Thoracic aorta (tissue), 2 donors: ENCODE measurements at regions not wholly inside any gene's neighbourhood (a gene's known extent, or its start where the extent isn't known, plus 50 kb on each side); places are given as distances from the start of the nearest gene placed in this dataset.

ENCODE experiments used
- ATAC-seq: fragments of 150-250 bp; one replicate; pipeline ENCODE4 v1.8.0; 2017; ENCODE audit warnings: low read depth; ENCODE audit not compliant: insufficient number of reproducible peaks, low FRiP score
- DNase-seq: peaks from one replicate; pipeline ENCODE4 v3.0.0-alpha.2; 2020; ENCODE audit warnings: low spot score
- H3K27ac ChIP-seq, 2 donors: fragments of 200-600 bp; sonication (generic); 1 replicate in 1 of 2; 2 replicates in 1 of 2; pipeline ENCODE4 v1.5.1; 2016; ENCODE audit warnings: mild to moderate bottlenecking in 2 of 2, moderate library complexity in 2 of 2
- H3K27me3 ChIP-seq: fragments of 200-600 bp; sonication (generic); replicated peaks from 2 replicates; pipeline ENCODE4 v1.6.0; 2016; ENCODE audit warnings: mild to moderate bottlenecking; ENCODE audit not compliant: insufficient read depth
- H3K36me3 ChIP-seq: fragments of 200-600 bp; sonication (generic); one replicate; pipeline ENCODE4 v1.5.1; 2016
- H3K4me1 ChIP-seq, 2 donors: fragments of 200-600 bp; sonication (generic); 1 replicate in 1 of 2; 2 replicates in 1 of 2; pipeline versions ENCODE4 v1.5.1 to v1.6.0; 2016; ENCODE audit warnings: low read depth in 2 of 2, mild to moderate bottlenecking in 1 of 2; ENCODE audit not compliant: control insufficient read depth in 1 of 2
- H3K4me3 ChIP-seq: fragments of 200-600 bp; sonication (generic); 2 replicates; pipeline ENCODE4 v1.5.1; 2016; ENCODE audit warnings: mild to moderate bottlenecking
- H3K9me3 ChIP-seq: fragments of 200-600 bp; sonication (generic); 2 replicates; pipeline ENCODE4 v1.5.1; 2016
- TF ChIP-seq, protein P1 (sequence below): fragments of 200-600 bp; sonication (generic); IDR thresholded peaks from one replicate; pipeline ENCODE4 v1.5.1; 2019; ENCODE audit warnings: antibody characterized with exemption

DNA sequence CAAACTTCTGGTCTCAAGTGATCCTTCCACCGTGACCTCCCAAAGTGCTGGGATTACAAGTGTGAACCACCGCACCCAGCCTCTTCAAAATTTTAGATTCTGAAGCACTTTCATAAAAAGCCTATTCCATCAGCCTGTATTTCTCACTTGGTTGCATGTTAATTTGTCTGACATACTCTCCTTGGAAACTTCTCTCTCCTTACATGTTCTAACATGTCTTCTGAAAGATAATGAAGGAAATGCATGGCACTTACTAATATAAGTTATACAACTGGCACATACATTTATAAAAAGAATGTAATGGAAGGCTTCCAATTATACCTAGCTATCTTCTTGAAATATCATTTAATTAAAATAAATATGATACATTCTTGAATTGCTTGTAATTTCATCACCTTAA is 597.5 kb downstream of the TBC1D32 start:
- DNase-seq (no peak), ATAC-seq (no peak)
- Histone ChIP-seq H3K27ac (no peak overlapping the region), H3K4me3 (no peak overlapping the region), H3K36me3 (no peaks in the 10 kb centered on the region), H3K27me3 (no peaks in the 10 kb centered on the region), H3K4me1 (no peaks in the 10 kb centered on the region), H3K9me3 (no peaks in the 10 kb centered on the region)
- TF ChIP-seq, protein P1, sequence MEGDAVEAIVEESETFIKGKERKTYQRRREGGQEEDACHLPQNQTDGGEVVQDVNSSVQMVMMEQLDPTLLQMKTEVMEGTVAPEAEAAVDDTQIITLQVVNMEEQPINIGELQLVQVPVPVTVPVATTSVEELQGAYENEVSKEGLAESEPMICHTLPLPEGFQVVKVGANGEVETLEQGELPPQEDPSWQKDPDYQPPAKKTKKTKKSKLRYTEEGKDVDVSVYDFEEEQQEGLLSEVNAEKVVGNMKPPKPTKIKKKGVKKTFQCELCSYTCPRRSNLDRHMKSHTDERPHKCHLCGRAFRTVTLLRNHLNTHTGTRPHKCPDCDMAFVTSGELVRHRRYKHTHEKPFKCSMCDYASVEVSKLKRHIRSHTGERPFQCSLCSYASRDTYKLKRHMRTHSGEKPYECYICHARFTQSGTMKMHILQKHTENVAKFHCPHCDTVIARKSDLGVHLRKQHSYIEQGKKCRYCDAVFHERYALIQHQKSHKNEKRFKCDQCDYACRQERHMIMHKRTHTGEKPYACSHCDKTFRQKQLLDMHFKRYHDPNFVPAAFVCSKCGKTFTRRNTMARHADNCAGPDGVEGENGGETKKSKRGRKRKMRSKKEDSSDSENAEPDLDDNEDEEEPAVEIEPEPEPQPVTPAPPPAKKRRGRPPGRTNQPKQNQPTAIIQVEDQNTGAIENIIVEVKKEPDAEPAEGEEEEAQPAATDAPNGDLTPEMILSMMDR, result no peak

DNA sequence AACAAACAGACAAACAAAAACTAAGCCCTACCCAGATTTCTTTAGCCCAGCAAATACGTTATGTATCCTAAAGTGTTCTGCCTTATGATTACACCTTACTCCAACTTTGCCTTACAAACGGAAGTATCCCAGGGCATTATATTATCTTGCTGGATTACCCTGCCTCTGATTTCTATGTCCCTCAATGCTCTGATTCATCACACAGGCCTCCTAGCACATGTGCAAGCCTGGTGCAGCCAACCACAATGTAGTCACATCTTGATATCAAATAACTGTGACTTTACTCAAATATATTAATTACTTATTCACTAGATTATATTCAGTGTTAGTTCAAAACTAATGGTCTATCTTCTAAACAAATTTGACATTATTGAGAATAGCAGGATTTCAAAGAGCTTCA is 598.6 kb downstream of the TBC1D32 start:
- no peak overlapping the region for H3K4me3 ChIP-seq
- H3K36me3 ChIP-seq, result no peaks in the 10 kb centered on the region
- ATAC-seq, result no peak
- no peak overlapping the region for H3K27ac ChIP-seq
- no peak for DNase-seq
- no peaks in the 10 kb centered on the region for H3K27me3 ChIP-seq
- H3K9me3 ChIP-seq, result no peaks in the 10 kb centered on the region
- TF ChIP-seq, protein P1, result no peak
- H3K4me1 ChIP-seq, result no peaks in the 10 kb centered on the region

DNA sequence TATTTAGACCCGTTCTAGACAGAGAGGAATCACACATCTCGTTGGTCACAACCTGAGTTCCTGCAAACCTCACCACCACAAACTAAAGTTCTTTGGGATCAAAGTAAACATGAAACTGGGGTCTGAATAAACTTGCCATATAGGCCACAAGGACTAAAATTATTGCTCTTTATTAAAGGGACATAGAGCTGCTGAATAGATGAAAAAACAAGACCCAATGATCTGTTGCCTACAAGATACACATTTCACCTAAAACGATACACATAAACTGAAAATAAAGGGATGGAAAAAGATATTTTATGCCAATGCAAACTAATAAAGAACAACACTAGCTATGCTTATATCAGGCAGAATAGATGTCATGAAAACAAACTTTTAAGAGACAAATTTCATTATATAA is 623.0 kb downstream of the TBC1D32 start:
- H3K27me3 ChIP-seq, result no peaks in the 10 kb centered on the region
- H3K9me3 ChIP-seq, result no peaks in the 10 kb centered on the region
- no peaks in the 10 kb centered on the region for H3K4me1 ChIP-seq
- no peaks in the 10 kb centered on the region for H3K36me3 ChIP-seq
- no peak overlapping the region for H3K27ac ChIP-seq
- DNase-seq, result no peak
- no peak for ATAC-seq
- no peak overlapping the region for H3K4me3 ChIP-seq
- TF ChIP-seq, protein P1, result no peak

DNA sequence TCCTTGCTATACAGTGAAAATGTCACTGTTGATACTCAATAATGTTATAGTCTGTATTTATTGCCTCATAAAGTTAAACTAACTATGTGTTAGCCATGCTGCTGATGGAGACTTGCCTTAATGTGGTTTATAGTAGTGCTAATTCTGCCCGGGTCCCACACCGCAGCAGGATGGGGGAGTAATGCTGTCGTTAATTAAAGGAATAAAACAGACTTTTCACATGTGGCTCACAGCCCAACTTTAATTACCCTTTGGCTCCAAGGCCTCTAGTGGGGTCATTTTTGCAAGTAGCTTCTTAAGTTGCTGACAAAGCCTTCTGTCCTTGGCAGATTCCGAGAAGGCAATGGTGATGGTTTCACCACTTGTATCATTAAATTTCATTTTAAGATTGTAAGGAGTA is 634.3 kb downstream of the TBC1D32 start:
- no peak overlapping the region for H3K4me3 ChIP-seq
- DNase-seq (no peak), ATAC-seq (no peak)
- H3K36me3 ChIP-seq, result no peaks in the 10 kb centered on the region
- no peaks in the 10 kb centered on the region for H3K9me3 ChIP-seq
- no peak overlapping the region for H3K27ac ChIP-seq
- TF ChIP-seq, protein P1, result no peak
- H3K27me3 ChIP-seq, result no peaks in the 10 kb centered on the region
- no peaks in the 10 kb centered on the region for H3K4me1 ChIP-seq

DNA sequence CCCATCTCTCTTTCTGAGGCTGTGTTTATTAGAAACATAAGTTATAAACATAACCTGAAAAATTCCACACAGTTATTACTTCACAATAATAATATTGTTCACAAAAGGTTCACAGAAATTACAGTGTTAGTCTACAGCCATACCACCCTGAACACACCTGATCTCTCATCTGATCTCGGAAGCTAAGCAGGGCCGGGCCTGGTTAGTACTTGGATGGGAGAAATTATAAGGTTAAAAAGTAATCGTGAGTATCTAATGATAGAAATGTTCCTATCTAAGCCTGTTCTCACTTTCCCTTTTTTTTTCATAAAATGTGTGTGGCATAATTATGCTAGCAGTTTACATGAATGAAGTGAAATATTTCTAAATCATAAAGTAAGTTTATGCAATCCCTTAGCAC is 647.8 kb downstream of the TBC1D32 start:
- no peaks in the 10 kb centered on the region for H3K36me3 ChIP-seq
- no peak overlapping the region for H3K27ac ChIP-seq
- no peak overlapping the region for H3K4me3 ChIP-seq
- ATAC-seq, result no peak
- H3K27me3 ChIP-seq, result no peaks in the 10 kb centered on the region
- H3K9me3 ChIP-seq, result no peaks in the 10 kb centered on the region
- no peaks in the 10 kb centered on the region for H3K4me1 ChIP-seq
- DNase-seq, result no peak
- TF ChIP-seq, protein P1, result no peak
